Rectal smooth muscle tissue (tissue), 1 donor: ENCODE measurements at regions not wholly inside any gene's neighbourhood (a gene's known extent, or its start where the extent isn't known, plus 50 kb on each side); places are given as distances from the start of the nearest gene placed in this dataset.
"Not testable (repeated sequence)": the region's sequence is repeated elsewhere in the genome, so short reads cannot be mapped to it uniquely, and the experiment has no call there.

Source experiments
- H3K27ac ChIP-seq: one replicate; pipeline ENCODE4 v1.7.0; 2013; ENCODE audit warnings: low read depth, low read length, inconsistent platforms
- H3K27me3 ChIP-seq: one replicate; pipeline ENCODE4 v1.7.0; 2013; ENCODE audit warnings: low read length; ENCODE audit not compliant: control insufficient read depth, insufficient read depth
- H3K36me3 ChIP-seq: one replicate; pipeline ENCODE4 v1.7.0; 2013; ENCODE audit warnings: low read length; ENCODE audit not compliant: control insufficient read depth, insufficient read depth
- H3K4me1 ChIP-seq: one replicate; pipeline ENCODE4 v1.7.0; 2013; ENCODE audit warnings: low read length; ENCODE audit not compliant: control insufficient read depth, insufficient read depth
- H3K4me3 ChIP-seq: one replicate; pipeline ENCODE4 v1.7.0; 2013; ENCODE audit warnings: low read length
- H3K9ac ChIP-seq: one replicate; pipeline ENCODE4 v1.7.0; 2013; ENCODE audit warnings: low read length

GRCh38 chr10:3255075-3255474, 82.5 kb upstream of the PITRM1 start:
- Histone ChIP-seq H3K4me1 (no peaks in the 10 kb centered on the region), H3K27ac (no peak overlapping the region), H3K36me3 (no peaks in the 10 kb centered on the region), H3K9ac (no peak overlapping the region), H3K4me3 (no peak overlapping the region), H3K27me3 (no peaks in the 10 kb centered on the region)

DNA sequence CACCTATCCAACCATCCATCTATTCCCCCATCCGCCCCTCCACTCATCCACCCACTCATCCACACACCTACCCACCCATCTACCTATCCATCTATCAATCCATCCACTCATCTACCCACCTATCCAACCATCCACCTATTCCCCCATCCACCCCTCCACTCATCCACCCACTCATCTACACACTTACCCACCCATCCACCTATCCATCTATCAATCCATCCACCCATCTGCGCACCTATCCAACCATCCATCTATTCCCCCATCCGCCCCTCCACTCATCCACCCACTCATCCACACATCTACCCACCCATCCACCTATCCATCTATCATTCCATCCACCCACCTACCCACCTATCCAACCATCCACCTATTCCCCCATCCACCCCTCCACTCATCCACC, 81.4 kb upstream of the PITRM1 start:
- not testable (repeated sequence) for H3K27ac ChIP-seq, H3K4me1 ChIP-seq, H3K27me3 ChIP-seq, H3K36me3 ChIP-seq, H3K4me3 ChIP-seq, H3K9ac ChIP-seq

DNA sequence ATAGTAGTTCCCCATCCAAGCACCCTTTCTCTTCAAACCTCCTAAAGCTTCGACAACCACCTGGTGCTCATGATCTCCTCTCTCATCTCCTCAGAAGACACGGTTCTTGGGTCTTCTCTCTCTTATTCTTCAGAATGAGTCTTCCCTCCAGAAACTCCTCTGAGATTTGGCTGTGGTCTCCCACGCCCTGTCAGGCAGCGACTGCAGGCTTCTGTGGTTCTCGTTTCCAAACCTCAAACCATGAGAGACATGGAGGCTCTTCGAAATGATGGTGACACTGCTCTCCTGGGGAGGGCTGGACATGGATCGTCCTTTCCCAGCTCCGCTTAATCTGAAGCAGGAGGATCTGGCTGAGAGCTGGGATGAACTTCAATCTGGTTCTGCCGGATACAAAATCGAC, 78.6 kb upstream of the PITRM1 start:
- H3K4me1 ChIP-seq = peaks cover 6% of the 10 kb centered on the region
- H3K27ac ChIP-seq = no peak overlapping the region
- no peak overlapping the region for H3K4me3 ChIP-seq

GRCh38 chr10:3249307-3249889, 76.8 kb upstream of the PITRM1 start:
- H3K4me3 ChIP-seq = no peak overlapping the region
- no peak overlapping the region for H3K9ac ChIP-seq
- H3K27ac ChIP-seq = peak overlapping the region; percentile 83
- H3K4me1 ChIP-seq = peaks cover 6% of the 10 kb centered on the region
- H3K27me3 ChIP-seq = no peaks in the 10 kb centered on the region
- H3K36me3 ChIP-seq = no peaks in the 10 kb centered on the region

More for the DNA sequence above, 78.6 kb upstream of the PITRM1 start:
- no peaks in the 10 kb centered on the region for H3K27me3 ChIP-seq
- H3K36me3 ChIP-seq = no peaks in the 10 kb centered on the region
- H3K9ac ChIP-seq = no peak overlapping the region

DNA sequence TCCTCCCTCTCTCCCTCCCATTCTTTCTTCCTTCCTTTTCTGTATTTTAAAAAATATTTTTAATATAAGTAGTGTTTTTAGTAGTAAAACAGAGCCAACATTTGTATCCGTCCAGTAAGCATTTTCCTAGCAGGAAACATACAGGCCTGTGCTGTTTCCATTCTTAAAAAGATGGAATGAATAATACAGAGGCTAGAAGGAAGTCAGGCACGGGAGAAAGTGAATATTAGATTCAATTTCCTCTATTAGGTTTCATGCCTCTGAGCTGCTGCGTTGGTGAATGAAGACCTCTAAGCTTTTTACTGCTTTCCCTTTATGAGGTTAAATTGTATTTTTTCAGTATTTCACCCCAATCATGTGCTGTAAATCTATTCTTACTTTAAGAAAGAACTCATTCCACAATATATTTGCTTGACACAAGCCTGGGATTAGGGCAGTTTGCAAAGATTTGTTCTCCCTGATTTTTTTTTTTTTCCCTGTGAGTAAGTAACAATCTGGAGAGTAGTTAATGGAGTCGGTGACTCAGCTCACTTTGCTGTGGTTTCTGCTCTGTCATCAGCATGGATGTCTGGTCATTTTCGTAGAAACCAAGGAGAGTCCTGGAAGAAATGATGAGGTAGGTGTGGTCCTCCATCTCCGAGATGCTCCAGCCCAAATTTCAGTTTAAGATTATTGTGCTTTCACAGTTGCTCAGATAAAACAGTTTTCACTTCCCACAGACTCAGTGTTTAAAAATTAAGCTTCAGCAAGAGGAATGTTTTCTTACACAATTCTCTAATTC, 76.1 kb upstream of the PITRM1 start:
- Histone ChIP-seq H3K4me3 (no peak overlapping the region), H3K36me3 (no peaks in the 10 kb centered on the region), H3K9ac (no peak overlapping the region), H3K4me1 (peaks cover 6% of the 10 kb centered on the region), H3K27me3 (no peaks in the 10 kb centered on the region), H3K27ac (peak overlapping the region; percentile 83)

DNA sequence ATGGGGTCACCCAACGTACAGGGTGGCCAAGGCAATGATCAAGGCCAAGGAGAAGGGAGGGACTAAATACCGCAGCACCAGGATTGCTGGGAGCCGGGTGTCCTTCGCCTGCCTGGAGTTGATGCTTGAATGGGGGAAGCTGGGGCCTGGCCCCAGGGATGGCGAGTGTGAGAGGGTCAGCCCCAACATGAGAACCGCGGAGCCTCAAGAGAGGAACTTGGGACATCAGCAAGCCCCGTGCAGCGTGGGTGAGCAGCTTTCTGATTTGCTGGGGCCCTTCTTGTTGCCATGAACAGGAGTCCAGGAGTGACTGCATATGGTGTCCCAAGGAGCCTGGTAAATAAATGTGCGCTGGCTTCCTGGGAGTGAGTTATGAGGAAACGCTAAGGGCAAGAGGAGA, 72.8 kb upstream of the PITRM1 start:
- no peak overlapping the region for H3K4me3 ChIP-seq
- no peak overlapping the region for H3K27ac ChIP-seq
- no peak overlapping the region for H3K9ac ChIP-seq
- no peaks in the 10 kb centered on the region for H3K27me3 ChIP-seq
- peaks cover 6% of the 10 kb centered on the region for H3K4me1 ChIP-seq
- no peaks in the 10 kb centered on the region for H3K36me3 ChIP-seq

DNA sequence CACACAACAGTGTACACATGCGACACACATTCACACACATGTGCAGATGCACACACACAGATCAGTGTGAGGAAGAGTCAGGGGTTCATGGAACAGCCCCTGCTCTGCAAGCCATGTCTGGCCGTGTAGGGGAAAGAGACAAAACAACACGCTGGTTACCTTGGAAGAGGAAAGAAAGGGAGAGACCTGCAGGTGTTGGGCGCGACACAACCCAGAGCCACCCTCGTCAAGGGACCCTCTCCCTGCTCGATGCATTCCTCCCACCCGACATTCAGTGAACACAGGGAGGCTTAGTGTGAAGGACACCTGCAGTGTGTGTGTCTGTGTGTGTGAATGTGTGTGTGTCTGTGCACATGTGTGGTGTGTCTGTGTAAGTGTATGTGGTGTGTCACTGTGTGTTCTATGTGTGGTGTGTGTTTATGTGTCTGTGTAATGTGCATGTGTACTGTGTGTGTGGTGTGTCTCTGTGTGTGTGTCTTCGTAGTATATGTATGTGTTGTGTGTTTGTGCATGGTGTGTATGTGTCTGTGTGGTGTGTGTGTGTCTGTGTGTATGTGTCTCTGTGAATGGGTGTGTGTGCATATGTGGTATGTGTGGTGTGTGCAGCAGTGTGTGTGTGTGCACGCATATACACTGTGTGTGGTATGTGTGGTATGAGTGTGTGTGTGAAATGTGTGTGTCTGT, 69.5 kb upstream of the PITRM1 start:
- Histone ChIP-seq H3K9ac (no peak overlapping the region), H3K27me3 (peaks cover 3% of the 10 kb centered on the region), H3K27ac (no peak overlapping the region), H3K4me1 (peaks cover 2% of the 10 kb centered on the region), H3K36me3 (no peaks in the 10 kb centered on the region), H3K4me3 (no peak overlapping the region)

DNA sequence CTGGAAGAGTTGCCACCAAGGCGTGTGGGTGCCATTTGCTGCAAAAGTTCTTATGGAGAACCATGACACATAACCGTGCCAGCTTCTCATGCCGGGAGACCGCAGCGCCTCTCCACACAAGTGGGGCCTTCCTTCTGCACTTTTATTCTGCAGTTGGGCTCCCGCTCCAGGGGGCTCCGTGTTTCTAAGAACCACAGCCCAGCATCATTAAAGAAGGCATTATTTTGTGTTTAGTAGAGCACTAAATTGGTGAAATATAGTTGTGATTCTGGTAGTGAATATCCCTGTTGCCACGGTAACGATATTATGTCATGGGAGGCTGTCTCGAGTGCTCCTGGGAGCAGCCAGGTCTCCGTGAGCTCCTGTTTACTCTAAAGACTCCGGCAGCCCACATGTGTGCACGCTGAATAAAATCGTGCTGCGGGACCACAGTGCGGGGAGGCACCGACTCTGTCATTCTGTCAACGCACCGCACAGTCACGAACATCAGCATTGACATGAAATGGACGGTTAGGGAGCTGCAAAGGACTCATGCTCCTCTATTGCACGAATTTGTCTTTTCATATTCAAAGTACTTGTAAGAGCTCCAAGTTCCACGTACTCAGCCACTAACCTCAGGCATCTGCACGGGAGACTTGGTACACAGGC, 68.8 kb upstream of the PITRM1 start:
- Histone ChIP-seq H3K36me3 (no peaks in the 10 kb centered on the region), H3K4me1 (peaks cover 2% of the 10 kb centered on the region), H3K27ac (no peak overlapping the region), H3K4me3 (no peak overlapping the region), H3K9ac (no peak overlapping the region), H3K27me3 (peaks cover 3% of the 10 kb centered on the region)

GRCh38 chr10:3239920-3240894, 67.6 kb upstream of the PITRM1 start:
- Histone ChIP-seq H3K36me3 (no peaks in the 10 kb centered on the region), H3K9ac (no peak overlapping the region), H3K4me1 (peaks cover 2% of the 10 kb centered on the region), H3K27me3 (peaks cover 3% of the 10 kb centered on the region), H3K4me3 (no peak overlapping the region), H3K27ac (no peak overlapping the region)

DNA sequence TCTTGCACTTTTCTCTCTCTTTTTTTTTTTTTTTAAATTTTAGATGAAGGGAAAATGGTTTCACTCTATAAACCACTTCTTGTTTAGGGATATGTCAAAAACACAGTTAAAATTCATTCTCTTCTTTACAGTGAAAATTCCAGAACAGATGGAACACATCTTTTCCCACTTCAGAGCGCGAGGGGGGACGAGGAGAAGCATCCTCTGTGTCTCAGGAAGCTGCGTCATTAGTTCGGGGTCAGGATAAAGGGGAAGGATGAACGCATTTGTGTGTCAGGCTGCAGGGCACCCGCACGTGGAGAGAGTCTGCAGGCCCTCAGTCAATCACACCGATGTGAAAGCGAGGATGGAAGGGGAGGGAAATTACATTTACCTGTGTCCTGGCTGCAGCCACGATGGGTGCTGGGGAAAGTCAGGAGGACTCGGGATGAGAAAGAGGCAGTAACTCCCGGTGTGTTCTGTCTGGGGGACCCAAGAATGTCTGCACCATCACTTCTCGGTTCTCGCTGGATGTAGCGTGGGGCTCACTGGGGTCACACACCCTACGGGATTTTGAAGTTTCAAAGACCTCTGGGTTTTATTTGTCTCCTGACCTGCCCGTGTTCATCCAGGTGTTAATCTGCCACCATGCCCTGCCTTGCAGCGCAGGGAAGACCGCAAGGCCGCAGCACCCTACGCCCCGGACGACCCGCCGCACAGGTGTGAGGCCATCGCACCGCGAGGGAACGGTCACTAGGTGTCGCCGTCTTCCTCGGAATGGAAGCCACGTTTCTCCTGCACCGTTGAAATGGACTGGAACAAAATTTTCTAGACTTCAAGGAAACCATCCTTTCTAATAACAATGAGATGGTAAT, 66.7 kb upstream of the PITRM1 start:
- no peak overlapping the region for H3K27ac ChIP-seq
- H3K27me3 ChIP-seq = peaks cover 3% of the 10 kb centered on the region
- H3K36me3 ChIP-seq = no peaks in the 10 kb centered on the region
- H3K4me3 ChIP-seq = peak overlapping the region; percentile 34
- H3K9ac ChIP-seq = no peak overlapping the region
- peaks cover 2% of the 10 kb centered on the region for H3K4me1 ChIP-seq
